ENCODE measurements at regions not wholly inside any gene's neighbourhood (a gene's known extent, or its start where the extent isn't known, plus 50 kb on each side); places are given as distances from the start of the nearest gene placed in this dataset.
"Not testable (repeated sequence)": the region's sequence is repeated elsewhere in the genome, so short reads cannot be mapped to it uniquely, and the experiment has no call there.

DNA sequence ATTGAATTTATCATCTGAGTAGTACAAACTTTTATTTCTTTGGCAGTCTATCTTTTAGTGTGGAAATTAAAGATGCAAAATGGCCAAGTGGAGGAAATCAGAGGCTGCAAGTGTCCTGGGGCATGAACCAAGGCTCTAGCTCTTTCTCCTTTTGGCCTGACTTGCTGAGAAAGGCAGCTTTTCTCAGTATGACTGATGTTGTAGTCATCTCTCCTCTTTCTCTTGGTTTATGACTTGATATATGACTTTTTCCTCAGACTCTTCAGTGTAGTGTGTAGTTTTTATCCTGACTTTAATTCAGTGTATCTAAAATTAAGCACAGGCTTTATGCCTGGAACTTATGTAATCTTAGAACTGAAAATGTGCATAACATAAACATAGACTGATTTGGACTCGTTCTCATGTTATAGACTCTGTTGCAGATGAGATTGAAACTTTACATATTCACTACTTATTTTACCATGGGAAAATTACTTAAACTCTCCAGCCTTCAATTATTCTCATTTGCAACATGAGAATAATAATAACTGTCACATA, 65.7 kb downstream of the SLITRK5 start:
- DNase-seq = no peak

DNA sequence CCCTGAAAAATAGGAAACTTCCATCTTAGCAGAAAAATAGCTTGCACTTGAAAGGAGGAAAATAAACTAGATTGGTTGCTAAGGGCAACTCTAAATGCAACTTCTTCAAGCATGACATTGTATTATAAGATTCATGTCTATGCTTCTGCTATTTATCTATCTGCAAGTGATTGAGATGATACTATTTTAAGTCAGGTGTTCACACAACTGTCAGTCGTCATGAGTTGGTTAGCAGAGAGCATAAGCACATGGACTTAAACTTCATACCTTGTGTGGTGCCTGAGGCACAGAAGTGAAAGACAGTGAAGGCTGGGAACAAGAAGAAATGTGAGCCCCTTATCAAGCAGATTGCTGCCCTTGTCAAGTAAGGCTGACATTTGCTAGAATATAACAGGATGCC, 82.9 kb downstream of the SLITRK5 start:
- no peak for DNase-seq

- no peak for DNase-seq
Measured at GRCh38 chr13:87769445-87769844, 98.3 kb downstream of the SLITRK5 start.

GRCh38 chr13:87777387-87777786, 106.2 kb downstream of the SLITRK5 start:
- DNase-seq = no peak

DNA sequence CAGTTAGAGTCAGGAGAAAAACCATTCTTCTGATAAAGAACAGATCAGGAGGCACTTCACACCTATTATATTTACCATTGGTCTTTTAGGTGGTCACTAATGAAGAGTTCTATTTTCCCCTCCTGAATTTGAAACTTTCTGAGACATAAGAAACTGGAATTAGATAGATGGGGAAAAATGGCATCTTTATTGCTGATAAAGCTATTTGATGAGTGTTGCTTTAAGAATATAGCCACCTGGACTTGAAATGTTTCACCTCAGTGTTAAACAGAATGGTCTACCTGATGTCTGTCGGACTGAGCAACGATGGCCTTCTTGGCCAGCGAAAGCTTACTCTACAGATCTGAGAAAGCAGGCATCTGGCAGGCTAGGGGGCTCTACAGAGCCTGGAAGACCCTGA, 107.0 kb downstream of the SLITRK5 start:
- DNase-seq = no peak

- DNase-seq = no peak
Measured at GRCh38 chr13:87779426-87779825, 108.3 kb downstream of the SLITRK5 start.

DNA sequence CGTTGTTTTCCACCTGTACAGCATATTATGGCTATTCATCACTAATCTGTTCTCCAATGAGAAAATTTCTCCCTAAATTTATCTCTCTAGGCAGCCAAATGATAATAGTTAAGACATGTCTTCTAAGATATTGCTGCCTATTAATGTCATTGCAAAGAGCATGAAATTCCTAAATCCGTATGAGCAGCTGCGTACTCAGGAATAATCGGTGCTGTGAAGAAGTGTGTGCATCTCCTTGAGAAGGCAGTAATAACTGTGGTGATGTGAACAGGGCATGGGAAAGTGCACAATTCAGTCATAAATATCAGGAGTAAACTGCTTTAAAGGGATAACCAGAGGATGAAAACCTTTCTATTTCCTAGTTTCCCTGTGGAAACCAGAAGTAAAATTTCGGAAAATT, 112.2 kb downstream of the SLITRK5 start:
- no peak for DNase-seq

DNA sequence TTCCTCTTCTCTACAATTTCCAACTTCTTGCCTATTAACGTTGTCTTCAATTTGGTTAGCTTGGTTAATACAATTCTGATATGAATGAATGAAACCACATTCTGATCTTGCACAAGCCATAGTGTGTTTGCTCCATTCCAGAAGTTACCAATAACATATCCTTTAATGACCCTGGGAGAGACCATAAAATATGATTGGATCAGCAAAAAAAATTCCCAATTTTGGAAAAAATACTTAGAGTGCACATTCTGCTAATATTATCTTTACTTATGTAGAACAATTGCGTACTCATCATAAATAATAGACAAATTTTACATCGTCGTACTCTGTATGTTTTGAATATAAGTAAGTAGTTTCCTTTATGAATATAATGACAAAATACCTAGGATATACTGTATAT, 117.2 kb downstream of the SLITRK5 start:
- no peak for DNase-seq

DNA sequence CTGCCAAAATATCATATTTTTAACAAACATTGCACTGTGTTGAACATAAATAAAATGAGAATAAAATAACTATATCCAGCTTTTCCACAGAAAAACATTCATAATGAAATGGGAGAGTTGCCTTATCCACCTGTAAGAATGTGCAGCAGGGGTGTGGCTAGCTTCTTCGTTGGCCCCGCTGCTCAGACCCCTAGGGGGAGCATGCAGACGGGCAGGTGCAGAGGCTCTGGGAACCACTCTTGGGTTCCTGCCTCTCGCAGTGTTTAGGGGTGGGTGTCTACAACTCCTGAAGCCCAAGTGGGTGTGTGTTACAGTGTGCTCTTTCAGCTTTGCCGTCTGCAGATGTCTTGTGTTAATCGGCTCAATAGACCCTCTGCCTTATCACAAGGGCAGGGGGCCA, 121.7 kb downstream of the SLITRK5 start:
- no peak for DNase-seq

DNA sequence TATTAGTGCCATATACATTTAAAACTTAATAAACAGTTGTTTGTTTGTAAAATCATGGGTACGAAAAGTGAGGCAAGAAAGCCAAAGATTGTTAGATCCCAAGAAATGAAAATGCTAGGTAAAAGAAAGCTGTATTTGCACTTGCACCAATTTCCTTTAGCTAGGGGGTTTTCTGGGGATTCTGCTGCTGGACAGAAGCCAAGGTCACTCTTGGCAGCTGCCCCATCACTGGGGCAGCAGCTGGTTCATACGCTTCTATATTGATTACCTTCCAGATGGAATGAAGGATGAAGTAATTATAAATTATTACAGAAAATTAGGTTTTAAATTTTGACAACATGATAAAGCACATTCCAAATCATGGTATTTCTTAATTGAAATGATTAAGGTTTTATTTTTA, 127.4 kb downstream of the SLITRK5 start:
- DNase-seq = peak; percentile 4

DNA sequence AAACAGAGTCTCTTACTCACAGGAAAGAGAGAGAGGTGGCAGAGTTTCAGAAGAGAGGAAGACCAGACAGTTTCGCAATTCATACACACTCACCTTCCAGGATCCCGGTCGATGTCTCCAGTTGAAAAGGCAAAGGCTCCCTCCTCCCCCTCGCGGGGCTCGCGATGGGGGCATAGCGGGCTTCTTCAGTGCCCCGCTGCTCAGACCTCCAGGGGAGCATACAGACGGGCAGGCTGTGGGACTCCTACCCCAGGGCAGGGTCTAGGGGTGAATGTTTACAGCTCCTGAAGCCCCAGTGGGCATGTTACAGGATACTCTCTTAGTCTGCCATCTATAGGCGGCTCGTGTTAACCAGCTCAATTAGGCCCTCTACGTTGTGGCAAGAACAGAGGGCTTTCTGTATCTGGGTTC, 139.2 kb downstream of the SLITRK5 start:
- DNase-seq = no peak

- no peak for DNase-seq
Measured at GRCh38 chr13:87810920-87811344, 139.8 kb downstream of the SLITRK5 start.

DNA sequence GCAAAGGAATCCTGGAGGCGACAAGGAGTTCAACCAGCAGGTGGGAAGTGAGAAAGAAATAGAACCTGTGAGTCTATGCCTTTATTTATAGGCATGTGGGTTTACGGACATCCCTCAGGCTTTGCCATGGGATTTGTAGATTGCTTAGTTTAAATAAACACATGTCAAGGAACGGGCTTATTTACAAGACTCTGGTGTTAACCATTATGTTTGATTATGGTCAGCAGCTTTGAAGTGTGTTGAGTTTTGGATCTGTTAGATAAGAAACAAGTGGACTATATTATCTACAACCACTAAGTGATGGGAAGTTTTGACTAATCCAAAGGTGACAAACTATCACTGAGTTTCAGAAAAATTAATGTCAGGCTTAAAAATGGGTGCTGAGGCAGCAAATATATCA, 143.2 kb downstream of the SLITRK5 start:
- DNase-seq = no peak

DNA sequence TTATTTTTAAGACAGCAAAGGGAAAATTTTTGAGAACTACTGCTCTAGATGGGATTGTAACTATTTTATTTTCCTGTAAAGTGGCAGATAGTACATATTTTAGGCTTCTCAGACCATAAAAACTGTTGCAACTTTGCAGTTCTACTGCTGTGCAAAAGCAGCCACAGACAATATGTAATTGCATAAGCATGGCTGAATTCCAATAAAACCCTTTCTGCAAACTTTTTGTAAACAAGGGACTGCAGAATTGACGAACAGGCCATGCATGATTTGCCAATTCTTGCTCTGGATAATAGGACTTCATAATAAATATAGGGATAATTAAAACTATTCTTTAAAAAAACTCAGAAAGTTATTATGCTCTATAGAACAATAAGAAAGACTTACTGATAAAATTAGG, 149.1 kb downstream of the SLITRK5 start:
- DNase-seq = no peak

- DNase-seq = no peak
Measured at GRCh38 chr13:87821512-87821911, 150.3 kb downstream of the SLITRK5 start.

- not testable (repeated sequence) for DNase-seq
Measured at GRCh38 chr13:87826301-87826700, 155.1 kb downstream of the SLITRK5 start.

DNA sequence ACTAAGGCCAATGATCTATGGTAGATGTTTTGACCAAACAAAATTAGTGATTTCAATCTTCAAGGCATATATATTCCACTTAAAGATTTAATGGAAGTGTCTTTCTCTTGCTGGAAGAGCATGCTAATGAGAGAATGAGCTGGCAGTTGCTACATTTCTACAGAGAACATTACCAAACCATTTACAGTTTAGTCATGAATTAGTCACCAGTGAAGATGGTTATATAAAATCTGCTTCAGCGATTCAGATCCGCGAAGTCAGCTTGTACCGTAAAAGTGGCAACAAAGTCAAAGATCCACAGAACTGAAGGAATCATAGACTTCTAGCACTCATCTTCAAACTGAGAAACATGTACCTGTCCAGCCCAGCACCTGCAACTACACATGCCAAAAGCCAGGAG, 156.3 kb downstream of the SLITRK5 start:
- no peak for DNase-seq

- DNase-seq = no peak
Measured at GRCh38 chr13:87837522-87837921, 166.4 kb downstream of the SLITRK5 start.

DNA sequence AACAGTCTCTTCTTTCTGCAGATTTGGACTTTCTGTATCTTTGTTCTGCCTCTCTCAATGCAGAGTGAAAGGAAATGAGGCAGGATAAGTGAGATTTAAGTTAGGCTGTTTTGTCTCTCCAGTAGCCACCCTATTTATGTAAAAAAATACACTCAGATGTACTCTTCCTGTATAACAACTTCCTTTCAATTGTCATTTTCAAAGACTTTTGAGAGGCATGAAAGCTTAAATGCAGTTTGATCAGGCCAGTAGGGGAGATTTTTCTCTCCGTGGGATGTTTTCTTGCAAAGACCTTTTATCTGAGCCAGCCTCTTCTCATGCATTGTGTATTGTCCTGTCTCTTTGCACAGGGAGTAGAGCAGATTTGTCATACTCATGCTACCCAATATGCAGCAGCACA, 166.8 kb downstream of the SLITRK5 start:
- DNase-seq = no peak

DNA sequence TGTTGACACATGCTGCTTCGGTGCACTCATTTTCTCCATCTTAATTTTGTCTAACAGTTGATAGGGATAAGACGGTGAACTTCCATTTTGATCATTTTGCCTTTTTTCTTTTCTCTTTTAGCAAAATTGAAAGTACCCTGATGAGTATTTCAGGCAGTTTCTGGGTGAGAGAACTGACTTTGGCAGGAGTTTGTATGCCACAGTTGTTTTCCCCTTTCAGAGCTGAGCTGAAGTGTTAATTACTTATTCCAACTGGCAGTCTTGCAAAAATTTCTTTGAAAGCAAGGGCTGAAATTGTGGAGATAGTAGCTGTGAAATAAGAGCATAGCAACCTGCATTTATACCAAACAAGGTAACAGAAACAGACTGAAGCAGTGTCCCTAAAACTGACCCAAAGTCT, 180.2 kb downstream of the SLITRK5 start:
- DNase-seq = no peak

DNA sequence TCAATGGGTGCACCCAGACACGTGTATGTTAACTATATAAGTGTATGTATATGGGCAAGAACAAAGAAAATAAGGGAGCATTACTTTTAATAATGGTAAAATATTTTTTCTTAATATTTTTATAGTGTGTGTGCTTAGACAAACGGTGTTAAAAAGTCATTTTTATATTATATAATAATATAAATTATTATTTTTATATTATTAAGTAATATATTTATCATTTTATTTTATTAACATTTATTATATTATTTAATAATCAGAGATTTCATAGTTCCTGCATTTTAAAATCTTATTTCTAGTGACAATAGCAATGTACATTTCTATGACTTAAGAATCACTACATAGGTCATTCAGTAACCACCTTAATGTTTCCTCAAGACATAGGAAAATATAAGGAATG, 184.4 kb downstream of the SLITRK5 start:
- DNase-seq = no peak

GRCh38 chr13:87859261-87859660, 188.1 kb downstream of the SLITRK5 start:
- no peak for DNase-seq

DNA sequence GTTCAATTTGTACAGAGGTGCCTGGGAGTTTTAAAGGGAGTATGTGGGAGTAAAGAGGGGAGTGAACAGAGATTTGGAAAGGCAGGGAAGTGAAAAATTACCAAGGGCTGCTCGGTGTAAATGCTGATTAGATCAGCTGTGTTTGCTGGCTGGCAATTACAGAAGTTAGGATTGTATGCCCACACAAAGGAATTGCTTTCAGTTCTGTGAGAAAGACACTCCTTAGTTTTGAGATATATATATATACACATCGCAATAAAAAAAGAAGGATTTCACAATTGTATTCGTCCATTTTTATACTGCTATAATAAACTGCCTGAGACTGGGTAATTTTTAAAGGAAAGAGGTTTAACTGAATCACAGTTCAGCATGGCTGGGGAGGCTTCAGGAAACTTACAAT, 196.3 kb downstream of the SLITRK5 start:
- no peak for DNase-seq

- DNase-seq = no peak
Measured at GRCh38 chr13:87868731-87869130, 197.6 kb downstream of the SLITRK5 start.

GRCh38 chr13:87872813-87873212, 201.6 kb downstream of the SLITRK5 start:
- DNase-seq = no peak

GRCh38 chr13:87877477-87877876, 206.3 kb downstream of the SLITRK5 start:
- DNase-seq = no peak

Data from NCI-H345 (cell line).